ENCODE measurements at regions not wholly inside any gene's neighbourhood (a gene's known extent, or its start where the extent isn't known, plus 50 kb on each side); places are given as distances from the start of the nearest gene placed in this dataset.

DNA sequence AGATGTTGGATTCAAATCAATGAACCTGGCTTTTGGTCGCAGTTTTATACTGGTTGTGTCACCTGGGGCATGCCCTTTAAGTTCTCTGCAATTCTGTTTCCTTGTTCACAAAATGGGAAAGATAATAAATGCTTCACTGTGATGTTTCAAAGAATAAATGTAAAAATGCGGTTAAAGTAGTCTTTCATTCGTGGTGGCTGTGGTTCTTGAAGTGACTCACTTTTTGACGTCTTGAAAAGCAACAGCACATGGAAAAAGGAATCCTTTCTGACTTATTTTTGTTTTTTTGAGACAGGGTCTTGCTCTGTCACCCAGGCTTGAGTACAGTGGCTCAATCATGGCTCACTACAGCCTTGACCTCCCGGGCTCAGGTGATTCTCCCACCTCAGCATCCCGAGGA is 88.4 kb upstream of the SLIT3 start:
- intact Hi-C loops (cut with micrococcal nuclease; ENCODE audit: unreplicated experiment): no loop called here
- BruUV-seq (replicated peaks): no TSS peak
- DNase-seq (ENCODE audit: low spot score): no peak
- H3K4me1 ChIP-seq (ENCODE audit: insufficient read depth, low read length, poor library complexity, severe bottlenecking): no peaks in the 10 kb centered on the region
- no peak for TF ChIP-seq EZH2 (IDR thresholded peaks at IDR 0.05; ENCODE audit: borderline replicate concordance, low read depth, low read length, poor library complexity, severe bottlenecking)
- TF ChIP-seq, protein P1, sequence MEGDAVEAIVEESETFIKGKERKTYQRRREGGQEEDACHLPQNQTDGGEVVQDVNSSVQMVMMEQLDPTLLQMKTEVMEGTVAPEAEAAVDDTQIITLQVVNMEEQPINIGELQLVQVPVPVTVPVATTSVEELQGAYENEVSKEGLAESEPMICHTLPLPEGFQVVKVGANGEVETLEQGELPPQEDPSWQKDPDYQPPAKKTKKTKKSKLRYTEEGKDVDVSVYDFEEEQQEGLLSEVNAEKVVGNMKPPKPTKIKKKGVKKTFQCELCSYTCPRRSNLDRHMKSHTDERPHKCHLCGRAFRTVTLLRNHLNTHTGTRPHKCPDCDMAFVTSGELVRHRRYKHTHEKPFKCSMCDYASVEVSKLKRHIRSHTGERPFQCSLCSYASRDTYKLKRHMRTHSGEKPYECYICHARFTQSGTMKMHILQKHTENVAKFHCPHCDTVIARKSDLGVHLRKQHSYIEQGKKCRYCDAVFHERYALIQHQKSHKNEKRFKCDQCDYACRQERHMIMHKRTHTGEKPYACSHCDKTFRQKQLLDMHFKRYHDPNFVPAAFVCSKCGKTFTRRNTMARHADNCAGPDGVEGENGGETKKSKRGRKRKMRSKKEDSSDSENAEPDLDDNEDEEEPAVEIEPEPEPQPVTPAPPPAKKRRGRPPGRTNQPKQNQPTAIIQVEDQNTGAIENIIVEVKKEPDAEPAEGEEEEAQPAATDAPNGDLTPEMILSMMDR (conservative IDR thresholded peaks at IDR 0.05; ENCODE audit: low read depth, low read length): no peak
- H3K27ac ChIP-seq (ENCODE audit: low read depth, low read length, poor library complexity, severe bottlenecking): no peak overlapping the region
- no peaks in the 10 kb centered on the region for H3K9me3 ChIP-seq (ENCODE audit: low read depth, low read length, poor library complexity, severe bottlenecking)
- no peaks in the 10 kb centered on the region for H3K36me3 ChIP-seq (ENCODE audit: insufficient read depth, low read length, poor library complexity, severe bottlenecking)
- H3K27me3 ChIP-seq (replicated peaks; ENCODE audit: insufficient read depth, low read depth, low read length, poor library complexity): peaks cover 26% of the 10 kb centered on the region
- CTCF ChIA-PET: no interaction called here
- POLR2A ChIA-PET (ENCODE audit: low non-redundant PET): no interaction called here
- H3K4me3 ChIP-seq (ENCODE audit: low read depth, low read length, poor library complexity, severe bottlenecking): no peak overlapping the region

DNA sequence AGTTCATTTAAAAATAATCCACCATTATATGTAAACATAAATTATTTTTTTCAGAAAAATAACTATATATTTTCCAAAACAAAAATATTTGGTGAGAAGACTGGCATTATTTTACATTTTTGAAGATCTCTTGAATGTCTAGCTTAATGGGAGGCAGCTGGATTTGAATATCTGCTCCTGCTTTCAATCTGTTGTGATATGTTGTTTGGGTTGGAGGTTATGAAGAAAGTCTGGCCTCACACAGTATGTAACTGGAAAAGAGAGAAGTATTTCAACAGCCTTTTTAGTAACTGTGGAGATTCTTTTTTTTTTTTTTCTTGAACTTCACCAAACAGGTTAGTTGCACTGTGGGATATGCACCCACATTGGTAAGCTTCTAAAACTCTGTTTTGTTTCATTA is 84.7 kb upstream of the SLIT3 start:
- TF ChIP-seq EZH2 (IDR thresholded peaks at IDR 0.05; ENCODE audit: borderline replicate concordance, low read depth, low read length, poor library complexity, severe bottlenecking): no peak
- TF ChIP-seq, protein P1 (conservative IDR thresholded peaks at IDR 0.05; ENCODE audit: low read depth, low read length): no peak
- CTCF ChIA-PET: no interaction called here

DNA sequence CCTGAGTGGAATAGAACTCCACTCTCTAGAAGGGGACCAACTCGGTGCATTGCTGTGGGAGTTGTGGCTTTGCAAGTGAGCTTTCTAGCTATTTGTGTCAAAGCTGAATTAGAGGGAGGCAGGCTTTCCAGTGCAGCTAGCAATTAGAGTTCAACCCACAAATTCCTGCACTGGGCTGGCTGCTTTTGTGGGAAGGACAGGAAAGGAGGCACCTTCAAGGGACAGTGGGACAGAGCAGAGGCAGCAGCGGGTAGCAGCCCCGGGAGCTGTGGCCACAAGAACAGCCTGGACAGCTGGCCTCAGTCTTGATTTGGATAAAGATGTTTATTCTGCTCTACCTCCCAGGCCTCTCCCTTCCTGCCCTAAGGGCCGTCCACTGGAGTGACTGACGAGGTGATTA is 83.7 kb upstream of the SLIT3 start:
- no TSS peak for BruUV-seq (replicated peaks)
- Histone ChIP-seq H3K27me3 (replicated peaks; ENCODE audit: insufficient read depth, low read depth, low read length, poor library complexity) (peaks cover 14% of the 10 kb centered on the region), H3K4me1 (ENCODE audit: insufficient read depth, low read length, poor library complexity, severe bottlenecking) (no peaks in the 10 kb centered on the region), H3K9me3 (ENCODE audit: low read depth, low read length, poor library complexity, severe bottlenecking) (no peaks in the 10 kb centered on the region), H3K4me3 (ENCODE audit: low read depth, low read length, poor library complexity, severe bottlenecking) (no peak overlapping the region), H3K27ac (ENCODE audit: low read depth, low read length, poor library complexity, severe bottlenecking) (no peak overlapping the region), H3K36me3 (ENCODE audit: insufficient read depth, low read length, poor library complexity, severe bottlenecking) (no peaks in the 10 kb centered on the region)
- ChIA-PET CTCF (no interaction called here), POLR2A (ENCODE audit: low non-redundant PET) (no interaction called here)
- no peak for TF ChIP-seq EZH2 (IDR thresholded peaks at IDR 0.05; ENCODE audit: borderline replicate concordance, low read depth, low read length, poor library complexity, severe bottlenecking)
- intact Hi-C loops (cut with micrococcal nuclease; ENCODE audit: unreplicated experiment): no loop called here
- DNase-seq (ENCODE audit: low spot score): no peak

More for the DNA sequence above, 84.7 kb upstream of the SLIT3 start:
- Histone ChIP-seq H3K27ac (ENCODE audit: low read depth, low read length, poor library complexity, severe bottlenecking) (no peak overlapping the region), H3K4me1 (ENCODE audit: insufficient read depth, low read length, poor library complexity, severe bottlenecking) (no peaks in the 10 kb centered on the region), H3K9me3 (ENCODE audit: low read depth, low read length, poor library complexity, severe bottlenecking) (no peaks in the 10 kb centered on the region), H3K36me3 (ENCODE audit: insufficient read depth, low read length, poor library complexity, severe bottlenecking) (no peaks in the 10 kb centered on the region), H3K4me3 (ENCODE audit: low read depth, low read length, poor library complexity, severe bottlenecking) (no peak overlapping the region), H3K27me3 (replicated peaks; ENCODE audit: insufficient read depth, low read depth, low read length, poor library complexity) (peaks cover 20% of the 10 kb centered on the region)
- POLR2A ChIA-PET (ENCODE audit: low non-redundant PET): no interaction called here
- no TSS peak for BruUV-seq (replicated peaks)
- intact Hi-C loops (cut with micrococcal nuclease; ENCODE audit: unreplicated experiment): no loop called here
- no peak for DNase-seq (ENCODE audit: low spot score)

DNA sequence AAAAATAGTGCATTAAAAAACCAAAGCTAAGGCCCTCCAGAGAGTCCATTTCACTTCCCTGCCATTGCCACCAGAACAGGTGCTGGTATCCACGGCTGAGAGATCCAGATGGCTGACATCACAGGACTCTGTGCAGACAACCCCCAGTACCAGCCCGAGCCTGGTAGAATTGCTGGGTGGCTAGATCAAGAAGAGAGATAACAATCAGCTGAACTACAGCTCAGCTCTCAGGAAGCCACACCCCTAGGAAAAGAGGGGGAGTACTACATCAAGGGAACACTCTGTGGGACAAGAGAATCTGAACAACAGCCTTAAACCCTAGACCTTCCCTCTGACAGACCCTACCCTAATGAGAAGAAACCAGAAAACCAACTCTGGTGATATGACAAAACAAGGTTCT is 73.8 kb upstream of the SLIT3 start:
- Histone ChIP-seq H3K27me3 (replicated peaks; ENCODE audit: insufficient read depth, low read depth, low read length, poor library complexity) (peaks cover 6% of the 10 kb centered on the region), H3K36me3 (ENCODE audit: insufficient read depth, low read length, poor library complexity, severe bottlenecking) (no peaks in the 10 kb centered on the region), H3K4me3 (ENCODE audit: low read depth, low read length, poor library complexity, severe bottlenecking) (no peak overlapping the region), H3K4me1 (ENCODE audit: insufficient read depth, low read length, poor library complexity, severe bottlenecking) (no peaks in the 10 kb centered on the region), H3K27ac (ENCODE audit: low read depth, low read length, poor library complexity, severe bottlenecking) (no peak overlapping the region), H3K9me3 (ENCODE audit: low read depth, low read length, poor library complexity, severe bottlenecking) (no peaks in the 10 kb centered on the region)
- intact Hi-C loops (cut with micrococcal nuclease; ENCODE audit: unreplicated experiment): no loop called here
- POLR2A ChIA-PET (ENCODE audit: low non-redundant PET): no interaction called here
- no TSS peak for BruUV-seq (replicated peaks)
- CTCF ChIA-PET: no interaction called here
- no peak for DNase-seq (ENCODE audit: low spot score)
- TF ChIP-seq, protein P1 (conservative IDR thresholded peaks at IDR 0.05; ENCODE audit: low read depth, low read length): no peak
- TF ChIP-seq EZH2 (IDR thresholded peaks at IDR 0.05; ENCODE audit: borderline replicate concordance, low read depth, low read length, poor library complexity, severe bottlenecking): no peak

All from A673 (cell line).